Fibroblast of lung (primary cell): ENCODE measurements at regions not wholly inside any gene's neighbourhood (a gene's known extent, or its start where the extent isn't known, plus 50 kb on each side); places are given as distances from the start of the nearest gene placed in this dataset.

ENCODE experiments used
- EZH2 ChIP-seq: IDR thresholded peaks from 2 replicates; pipeline ENCODE4 v1.5.1; 2012; ENCODE audit warnings: low read length, control low read depth, mild to moderate bottlenecking; ENCODE audit errors: missing control alignments
- TF ChIP-seq, protein P1 (sequence below), 2 donors: IDR thresholded peaks in 1 of 2; conservative IDR thresholded peaks in 1 of 2; 1 replicate in 1 of 2; 2 replicates in 1 of 2; pipeline ENCODE4 v1.5.1; 2011 to 2012; ENCODE audit warnings: low read length in 2 of 2, control low read depth in 1 of 2, inconsistent platforms in 1 of 2, low read depth in 1 of 2, mild to moderate bottlenecking in 1 of 2

DNA sequence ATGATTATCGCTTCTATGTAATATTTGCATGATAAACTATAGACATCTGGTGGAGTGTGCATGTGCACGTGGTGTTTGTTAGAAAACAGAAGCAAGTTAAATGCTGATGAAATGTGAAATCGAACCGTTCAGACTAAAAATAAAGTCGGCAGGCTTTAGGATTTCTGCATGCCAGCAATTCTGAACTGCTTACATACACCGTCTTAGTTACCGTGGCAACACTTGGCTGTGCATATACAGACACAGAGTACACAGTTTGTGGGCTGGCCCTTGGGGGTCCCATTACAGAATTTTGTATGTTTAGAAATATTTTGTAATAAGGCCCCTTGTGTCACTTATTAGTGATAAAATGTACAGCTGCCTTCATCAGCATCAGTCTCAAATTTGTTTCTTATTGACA is 605.5 kb downstream of the RBFOX1 start:
- TF ChIP-seq, protein P1, sequence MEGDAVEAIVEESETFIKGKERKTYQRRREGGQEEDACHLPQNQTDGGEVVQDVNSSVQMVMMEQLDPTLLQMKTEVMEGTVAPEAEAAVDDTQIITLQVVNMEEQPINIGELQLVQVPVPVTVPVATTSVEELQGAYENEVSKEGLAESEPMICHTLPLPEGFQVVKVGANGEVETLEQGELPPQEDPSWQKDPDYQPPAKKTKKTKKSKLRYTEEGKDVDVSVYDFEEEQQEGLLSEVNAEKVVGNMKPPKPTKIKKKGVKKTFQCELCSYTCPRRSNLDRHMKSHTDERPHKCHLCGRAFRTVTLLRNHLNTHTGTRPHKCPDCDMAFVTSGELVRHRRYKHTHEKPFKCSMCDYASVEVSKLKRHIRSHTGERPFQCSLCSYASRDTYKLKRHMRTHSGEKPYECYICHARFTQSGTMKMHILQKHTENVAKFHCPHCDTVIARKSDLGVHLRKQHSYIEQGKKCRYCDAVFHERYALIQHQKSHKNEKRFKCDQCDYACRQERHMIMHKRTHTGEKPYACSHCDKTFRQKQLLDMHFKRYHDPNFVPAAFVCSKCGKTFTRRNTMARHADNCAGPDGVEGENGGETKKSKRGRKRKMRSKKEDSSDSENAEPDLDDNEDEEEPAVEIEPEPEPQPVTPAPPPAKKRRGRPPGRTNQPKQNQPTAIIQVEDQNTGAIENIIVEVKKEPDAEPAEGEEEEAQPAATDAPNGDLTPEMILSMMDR (conservative IDR thresholded peaks at IDR 0.05 in 1 of 2, IDR thresholded peaks at IDR 0.05 in 1 of 2; ENCODE audit: low read depth in 1 of 2, low read length in 2 of 2) = no peak
- no peak for TF ChIP-seq EZH2
